CD4-positive, alpha-beta T cell (primary cell): ENCODE measurements at regions not wholly inside any gene's neighbourhood (a gene's known extent, or its start where the extent isn't known, plus 50 kb on each side); places are given as distances from the start of the nearest gene placed in this dataset.

ENCODE experiments used
- ATAC-seq: fragments of 200-7000 bp; cut with Tn5 transposase; one replicate; pipeline ENCODE4 v1.10.0; 2022; ENCODE audit warnings: mild to moderate bottlenecking; ENCODE audit not compliant: poor library complexity
- CTCF ChIA-PET: fragments of 350-600 bp; sonication (Branson Sonifier 250); formaldehyde crosslinking; loops from one replicate; lab custom pipeline; 2021; ENCODE audit warnings: antibody characterized with exemption, inconsistent platforms; lab: Charles Lee
- POLR2A ChIA-PET: fragments of 350-600 bp; sonication (Branson Sonifier 250); formaldehyde crosslinking; loops from one replicate; lab custom pipeline; 2021; ENCODE audit warnings: antibody characterized with exemption, inconsistent platforms; lab: Charles Lee
- DNase-seq, 14 experiments: peaks; one replicate each; pipeline ENCODE4 v3.0.0-alpha.2; 2013 to 2020; ENCODE audit warnings: mixed read lengths in 2 of 14
- H3K27ac ChIP-seq, 2 donors: one replicate each; pipeline versions ENCODE4 v1.5.1 to v1.7.0; 2013; ENCODE audit warnings: low read length in 2 of 2, low read depth in 1 of 2, mild to moderate bottlenecking in 1 of 2
- H3K27me3 ChIP-seq, 2 experiments: 1 replicate in 1 of 2; 2 replicates in 1 of 2; pipeline versions ENCODE4 v1.6.1 to v1.7.0; 2013; ENCODE audit warnings: low read length in 2 of 2, control low read depth in 1 of 2, mild to moderate bottlenecking in 1 of 2, moderate library complexity in 1 of 2; ENCODE audit not compliant: insufficient read depth in 2 of 2, control insufficient read depth in 1 of 2
- H3K36me3 ChIP-seq: one replicate; pipeline ENCODE4 v1.6.1; 2013; ENCODE audit warnings: low read length, control low read depth; ENCODE audit not compliant: insufficient read depth
- H3K4me1 ChIP-seq: one replicate; pipeline ENCODE4 v1.6.1; 2013; ENCODE audit warnings: low read length, control low read depth; ENCODE audit not compliant: insufficient read depth
- H3K4me3 ChIP-seq: one replicate; pipeline ENCODE4 v1.5.1; 2013; ENCODE audit warnings: mild to moderate bottlenecking, low read length, moderate library complexity
- H3K9me3 ChIP-seq, 2 experiments: 1 replicate in 1 of 2; 2 replicates in 1 of 2; pipeline versions ENCODE4 v1.6.1 to v1.7.0; 2013; ENCODE audit warnings: low read length in 2 of 2, mild to moderate bottlenecking in 2 of 2, control low read depth in 1 of 2, moderate library complexity in 1 of 2; ENCODE audit not compliant: control insufficient read depth in 1 of 2, insufficient read depth in 1 of 2
- H3K27ac Mint-ChIP-seq: one replicate; pipeline ENCODE4 v1.8.0; 2020; ENCODE audit warnings: mixed read lengths
- H3K27me3 Mint-ChIP-seq: one replicate; pipeline ENCODE4 v1.8.0; 2021; ENCODE audit warnings: mixed read lengths
- H3K36me3 Mint-ChIP-seq: one replicate; pipeline ENCODE4 v1.8.0; 2021; ENCODE audit warnings: low read depth, mixed read lengths
- H3K4me1 Mint-ChIP-seq: one replicate; pipeline ENCODE4 v1.8.0; 2021; ENCODE audit warnings: low read depth, mixed read lengths
- H3K4me3 Mint-ChIP-seq: one replicate; pipeline ENCODE4 v1.8.0; 2020; ENCODE audit warnings: mild to moderate bottlenecking, mixed read lengths
- H3K9me3 Mint-ChIP-seq: one replicate; pipeline ENCODE4 v1.8.0; 2020; ENCODE audit warnings: mixed read lengths
- CTCF ChIP-seq: fragments of 200-600 bp; IDR thresholded peaks from one replicate; pipeline ENCODE4 v1.8.0; 2022; ENCODE audit warnings: antibody characterized with exemption, mild to moderate bottlenecking
- intact Hi-C, 2 experiments: fragments of 100-400 bp; cut with DNase I in 1 of 2; cut with micrococcal nuclease in 1 of 2; formaldehyde crosslinking; loops; one replicate each; pipeline versions ENCODE4 v1.15.1 to v1.9.0; 2023 to 2025; cut with DNase I, micrococcal nuclease

DNA sequence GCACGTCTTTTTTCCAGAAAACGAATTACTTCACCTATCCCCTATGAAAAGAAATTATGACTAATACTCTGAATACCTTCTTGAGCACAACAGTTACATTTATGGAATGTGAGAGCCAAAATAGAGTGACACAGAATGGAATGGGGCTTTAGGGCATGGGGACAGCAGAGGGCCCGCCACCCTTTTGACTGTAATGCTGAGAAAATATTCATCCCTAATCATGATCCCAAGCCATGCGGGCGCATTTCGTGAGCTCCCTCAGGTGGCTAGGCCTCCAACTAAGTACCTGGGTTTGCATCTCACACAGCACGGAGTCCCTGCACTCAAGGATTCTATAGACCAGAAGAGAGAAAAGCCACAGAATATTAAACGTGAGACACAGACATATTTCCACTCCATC lies 212.6 kb downstream of the SOD2 start:
- Mint-ChIP-seq H3K27ac (no peak overlapping the region), H3K4me3 (no peak overlapping the region), H3K27me3 (peaks cover 46% of the 10 kb centered on the region), H3K9me3 (no peaks in the 10 kb centered on the region), H3K36me3 (no peaks in the 10 kb centered on the region), H3K4me1 (no peaks in the 10 kb centered on the region)
- Histone ChIP-seq H3K27ac (no peak overlapping the region), H3K4me3 (no peak overlapping the region), H3K9me3 (no peaks in the 10 kb centered on the region), H3K36me3 (no peaks in the 10 kb centered on the region), H3K27me3 (peaks cover 0 to 7% of the 10 kb centered on the region in 2 experiments), H3K4me1 (no peaks in the 10 kb centered on the region)
- CTCF ChIA-PET, result no interaction called here
- DNase-seq (no peak), ATAC-seq (no peak)
- intact Hi-C loops, result no loop called here
- POLR2A ChIA-PET, result no interaction called here
- TF ChIP-seq CTCF, result no peak

DNA sequence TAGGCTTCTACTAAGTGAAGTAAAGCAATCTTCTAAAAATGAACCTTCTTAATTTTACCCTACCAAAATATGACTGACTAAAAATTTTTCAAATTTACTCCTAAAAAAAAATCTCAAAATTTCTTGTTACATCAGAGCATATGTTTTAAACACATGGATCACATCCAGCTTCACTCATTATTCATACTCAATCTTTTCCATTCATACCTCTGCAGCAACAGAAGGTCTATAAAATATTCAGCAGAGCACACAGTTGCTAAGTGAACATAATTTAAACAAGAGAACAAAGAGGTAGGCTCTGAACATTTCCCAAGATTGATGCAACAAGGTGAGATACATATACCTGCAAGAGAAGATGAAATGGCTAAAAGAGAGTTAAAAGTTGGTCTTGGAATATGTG lies 213.9 kb downstream of the SOD2 start:
- Histone ChIP-seq H3K27ac (no peak overlapping the region), H3K36me3 (no peaks in the 10 kb centered on the region), H3K4me1 (no peaks in the 10 kb centered on the region), H3K27me3 (peaks cover 0 to 7% of the 10 kb centered on the region in 2 experiments), H3K4me3 (no peak overlapping the region), H3K9me3 (no peaks in the 10 kb centered on the region)
- Mint-ChIP-seq H3K4me3 (no peak overlapping the region), H3K27ac (no peak overlapping the region), H3K36me3 (no peaks in the 10 kb centered on the region), H3K4me1 (no peaks in the 10 kb centered on the region), H3K27me3 (peaks cover 42% of the 10 kb centered on the region), H3K9me3 (no peaks in the 10 kb centered on the region)
- intact Hi-C loops, result no loop called here
- ATAC-seq, result no peak
- TF ChIP-seq CTCF, result no peak
- no peak for DNase-seq
- POLR2A ChIA-PET, result no interaction called here
- CTCF ChIA-PET, result interaction anchor here (0.6 kb wide), 1 partner anchor 156 kb away, joined by 3 read pairs; no protein-coding TSS in a partner anchor

GRCh38 chr6:159473475-159474263 lies 219.4 kb downstream of the SOD2 start:
- Mint-ChIP-seq H3K4me1 (no peaks in the 10 kb centered on the region), H3K4me3 (no peak overlapping the region), H3K36me3 (no peaks in the 10 kb centered on the region), H3K27me3 (peaks cover 15% of the 10 kb centered on the region), H3K9me3 (no peaks in the 10 kb centered on the region), H3K27ac (no peak overlapping the region)
- Histone ChIP-seq H3K27ac (no peak overlapping the region), H3K9me3 (peaks cover 0 to 4% of the 10 kb centered on the region in 2 experiments), H3K4me3 (no peak overlapping the region), H3K36me3 (no peaks in the 10 kb centered on the region), H3K27me3 (peaks cover 0 to 4% of the 10 kb centered on the region in 2 experiments), H3K4me1 (no peaks in the 10 kb centered on the region)
- POLR2A ChIA-PET, result no interaction called here
- no peak for ATAC-seq
- CTCF ChIA-PET, result no interaction called here
- intact Hi-C loops, result no loop called here
- no peak for TF ChIP-seq CTCF
- DNase-seq, result no peak
